ENCODE measurements at regions not wholly inside any gene's neighbourhood (a gene's known extent, or its start where the extent isn't known, plus 50 kb on each side); places are given as distances from the start of the nearest gene placed in this dataset.

GRCh38 chr7:1288996-1289551, 56.4 kb downstream of the UNCX start:
- no peak overlapping the region for H3K9ac ChIP-seq (replicated peaks; ENCODE audit: extremely low read depth, insufficient read depth, low read length)
- H3K9me1 ChIP-seq (replicated peaks; ENCODE audit: control insufficient read depth, extremely low read depth, insufficient read depth, low read length), result no peaks in the 10 kb centered on the region
- no peak overlapping the region for H3K27ac ChIP-seq (ENCODE audit: insufficient read depth, low read depth, low read length)
- no TSS peak for BruUV-seq (replicated peaks)
- H3K27me3 ChIP-seq (ENCODE audit: control insufficient read depth in 2 of 2, insufficient read depth in 2 of 2, low read length in 2 of 2), result peaks cover 10 to 14% of the 10 kb centered on the region in 2 experiments
- DNase-seq (ENCODE audit: low read depth, low spot score), result no peak
- no peaks in the 10 kb centered on the region for H4K20me1 ChIP-seq (replicated peaks; ENCODE audit: control insufficient read depth, extremely low read depth, insufficient read depth, low read length)
- TF ChIP-seq MAX (IDR thresholded peaks at IDR 0.05; ENCODE audit: insufficient read depth, insufficient read length) (no peak), EZH2 (IDR thresholded peaks at IDR 0.05; ENCODE audit: borderline replicate concordance, low read depth, low read length, severe bottlenecking) (no peak), FOS (IDR thresholded peaks at IDR 0.05; ENCODE audit: borderline replicate concordance, insufficient read depth, low read length) (no peak), JUN (IDR thresholded peaks at IDR 0.05; ENCODE audit: borderline replicate concordance, insufficient read depth, insufficient read length, low read depth) (no peak), POLR2A (IDR thresholded peaks at IDR 0.05; ENCODE audit: low read depth, low read length) (no peak), GATA2 (IDR thresholded peaks at IDR 0.05; ENCODE audit: insufficient read depth, insufficient read length, low read depth, low read length) (no peak), MYC (IDR thresholded peaks at IDR 0.05; ENCODE audit: low read depth, low read length) (no peak), POLR2AphosphoS5 (IDR thresholded peaks at IDR 0.05; ENCODE audit: insufficient read depth, low read depth, low read length) (no peak)
- TF ChIP-seq, protein P1, sequence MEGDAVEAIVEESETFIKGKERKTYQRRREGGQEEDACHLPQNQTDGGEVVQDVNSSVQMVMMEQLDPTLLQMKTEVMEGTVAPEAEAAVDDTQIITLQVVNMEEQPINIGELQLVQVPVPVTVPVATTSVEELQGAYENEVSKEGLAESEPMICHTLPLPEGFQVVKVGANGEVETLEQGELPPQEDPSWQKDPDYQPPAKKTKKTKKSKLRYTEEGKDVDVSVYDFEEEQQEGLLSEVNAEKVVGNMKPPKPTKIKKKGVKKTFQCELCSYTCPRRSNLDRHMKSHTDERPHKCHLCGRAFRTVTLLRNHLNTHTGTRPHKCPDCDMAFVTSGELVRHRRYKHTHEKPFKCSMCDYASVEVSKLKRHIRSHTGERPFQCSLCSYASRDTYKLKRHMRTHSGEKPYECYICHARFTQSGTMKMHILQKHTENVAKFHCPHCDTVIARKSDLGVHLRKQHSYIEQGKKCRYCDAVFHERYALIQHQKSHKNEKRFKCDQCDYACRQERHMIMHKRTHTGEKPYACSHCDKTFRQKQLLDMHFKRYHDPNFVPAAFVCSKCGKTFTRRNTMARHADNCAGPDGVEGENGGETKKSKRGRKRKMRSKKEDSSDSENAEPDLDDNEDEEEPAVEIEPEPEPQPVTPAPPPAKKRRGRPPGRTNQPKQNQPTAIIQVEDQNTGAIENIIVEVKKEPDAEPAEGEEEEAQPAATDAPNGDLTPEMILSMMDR (IDR thresholded peaks at IDR 0.05; ENCODE audit: extremely low read depth in 1 of 2, insufficient read depth in 1 of 2, low read depth in 1 of 2, low read length in 2 of 2), result no peak
- no peak for FAIRE-seq
- no peak overlapping the region for H2AFZ ChIP-seq (ENCODE audit: low read depth, low read length)
- H3K9me3 ChIP-seq (replicated peaks; ENCODE audit: control insufficient read depth, insufficient read depth, low read length), result no peaks in the 10 kb centered on the region
- intact Hi-C loops (cut with micrococcal nuclease) (no loop called here), dilution Hi-C loops (cut with MboI; ENCODE audit: extremely low pct_ligation_motif_present, low sequenced_read_pairs) (no loop called here)
- no peaks in the 10 kb centered on the region for H3K36me3 ChIP-seq (ENCODE audit: control insufficient read depth in 2 of 2, extremely low read depth in 1 of 2, insufficient read depth in 2 of 2, low read length in 2 of 2)
- ChIA-PET CTCF (no interaction called here), POLR2A (no interaction called here)
- H3K79me2 ChIP-seq (ENCODE audit: control insufficient read depth, insufficient read depth, low read length), result no peaks in the 10 kb centered on the region
- no peaks in the 10 kb centered on the region for H3K4me1 ChIP-seq (ENCODE audit: control insufficient read depth, extremely low read depth, insufficient read depth, low read length)
- no peak overlapping the region for H3K4me3 ChIP-seq (replicated peaks in 1 of 3; ENCODE audit: insufficient read depth in 1 of 3, low read depth in 1 of 3, low read length in 3 of 3)
- no peak overlapping the region for H3K4me2 ChIP-seq (ENCODE audit: insufficient read depth, low read length)
